HG03460 (cell line): ENCODE measurements at regions not wholly inside any gene's neighbourhood (a gene's known extent, or its start where the extent isn't known, plus 50 kb on each side); places are given as distances from the start of the nearest gene placed in this dataset.
A peak's percentile ranks its signal among the peaks of the same experiment; 100 is the strongest.
"Not testable (repeated sequence)": the region's sequence is repeated elsewhere in the genome, so short reads cannot be mapped to it uniquely, and the experiment has no call there.

Experiments used
- ATAC-seq: cut with Tn5 transposase; IDR thresholded peaks from one replicate; pipeline ENCODE4 v1.9.1; 2021; ENCODE audit not compliant: unreplicated experiment

DNA sequence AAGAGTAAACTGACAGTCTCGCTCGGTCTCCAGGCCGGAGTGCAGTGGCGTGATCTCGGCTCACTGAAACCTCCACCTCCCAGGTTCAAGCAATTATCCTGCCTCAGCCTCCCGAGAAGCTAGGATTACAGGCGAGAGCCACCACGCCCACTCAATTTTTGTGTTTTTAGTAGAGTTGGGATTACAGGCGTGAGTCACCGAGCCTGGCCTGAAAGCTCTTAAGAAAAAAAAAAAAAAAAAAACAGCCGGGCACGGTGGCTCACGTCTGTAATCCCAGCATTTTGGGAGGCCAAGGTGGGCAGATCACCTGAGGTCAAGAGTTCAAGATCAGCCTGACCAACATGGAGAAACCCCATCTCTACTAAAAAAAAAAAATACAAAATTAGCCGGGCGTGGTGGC is 55.3 kb upstream of the THOC2 start:
- not testable (repeated sequence) for ATAC-seq

DNA sequence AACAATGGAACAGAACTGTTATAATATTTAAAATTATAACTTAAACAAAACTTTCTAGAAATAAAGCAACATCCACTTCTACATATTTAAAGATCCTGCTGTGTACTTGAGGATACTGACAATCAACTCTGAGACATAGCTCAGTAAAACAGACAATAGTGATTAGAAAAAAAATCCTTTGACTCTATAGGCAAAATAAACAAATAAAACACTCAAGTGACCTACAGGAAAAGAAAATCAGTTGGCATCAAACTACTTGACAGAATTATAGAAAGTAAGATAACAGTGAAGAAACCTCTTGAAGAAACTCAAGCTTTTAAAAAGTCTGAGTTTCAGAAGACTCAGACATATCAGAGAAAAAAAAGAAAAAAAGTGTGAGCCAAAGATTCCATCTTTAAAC is 55.9 kb upstream of the THOC2 start:
- ATAC-seq = no peak

GRCh38 chrX:123797543-123798447 is 62.1 kb upstream of the XIAP start:
- no peak for ATAC-seq

GRCh38 chrX:123798706-123799430 is 61.0 kb upstream of the XIAP start:
- ATAC-seq = not testable (repeated sequence)

DNA sequence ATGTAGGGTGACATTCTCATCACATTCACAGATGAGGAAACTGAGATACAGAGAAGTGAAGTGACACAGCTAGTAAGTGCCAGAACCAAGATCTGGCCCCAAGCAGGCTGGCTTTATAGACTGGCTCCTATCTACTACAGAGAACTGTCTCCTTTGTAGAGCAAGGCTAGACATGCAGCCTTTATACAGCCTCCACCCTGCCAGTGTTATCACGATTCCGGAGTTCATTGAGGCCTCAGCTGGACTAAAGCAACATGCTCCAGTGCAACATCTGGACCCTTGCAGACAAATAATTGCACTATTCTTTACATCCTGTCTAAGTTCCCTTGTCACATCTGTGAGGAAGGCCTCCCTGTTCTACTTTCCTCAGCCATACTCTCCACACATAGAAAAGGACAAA is 58.0 kb upstream of the XIAP start:
- ATAC-seq = no peak

DNA sequence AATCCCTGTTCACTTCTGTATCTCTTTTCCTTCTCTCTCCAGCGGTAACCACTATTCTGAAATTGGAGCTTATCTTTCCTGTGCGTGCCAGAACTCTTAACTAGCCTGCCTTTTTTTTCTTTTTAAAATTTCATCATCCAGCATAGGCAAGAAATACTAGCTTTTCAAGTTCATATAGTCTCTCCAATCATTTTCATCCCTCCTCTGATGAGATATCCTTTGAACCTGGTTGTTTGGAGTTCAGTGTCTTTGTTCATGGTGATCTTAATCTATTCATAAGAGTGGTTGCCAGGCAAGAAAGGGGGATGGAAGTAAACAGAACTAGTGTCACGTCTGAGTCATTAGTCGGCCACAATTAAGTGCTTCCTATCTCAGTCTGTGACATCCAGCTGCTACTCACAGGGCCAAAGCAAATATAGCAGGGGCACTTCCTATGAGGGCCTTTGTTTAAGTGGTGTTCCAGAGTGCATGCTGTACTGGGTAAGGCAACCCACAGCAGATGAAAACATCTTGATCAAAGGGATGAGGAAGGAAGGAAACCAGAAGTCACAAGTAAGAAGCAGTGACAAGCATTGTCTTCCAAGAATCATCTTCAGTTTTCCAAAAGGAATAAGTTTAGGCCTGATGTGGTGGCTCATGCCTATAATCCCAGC is 56.4 kb upstream of the XIAP start:
- ATAC-seq = peak; percentile 47

GRCh38 chrX:123803984-123804365 is 55.9 kb upstream of the XIAP start:
- not testable (repeated sequence) for ATAC-seq

- ATAC-seq = no peak
Observed at GRCh38 chrX:123807835-123808416, 51.9 kb upstream of the XIAP start.

- no peak for ATAC-seq
Observed at GRCh38 chrX:123809854-123810375, 49.9 kb upstream of the XIAP start.
